ENCODE measurements at regions not wholly inside any gene's neighbourhood (a gene's known extent, or its start where the extent isn't known, plus 50 kb on each side); places are given as distances from the start of the nearest gene placed in this dataset.

DNA sequence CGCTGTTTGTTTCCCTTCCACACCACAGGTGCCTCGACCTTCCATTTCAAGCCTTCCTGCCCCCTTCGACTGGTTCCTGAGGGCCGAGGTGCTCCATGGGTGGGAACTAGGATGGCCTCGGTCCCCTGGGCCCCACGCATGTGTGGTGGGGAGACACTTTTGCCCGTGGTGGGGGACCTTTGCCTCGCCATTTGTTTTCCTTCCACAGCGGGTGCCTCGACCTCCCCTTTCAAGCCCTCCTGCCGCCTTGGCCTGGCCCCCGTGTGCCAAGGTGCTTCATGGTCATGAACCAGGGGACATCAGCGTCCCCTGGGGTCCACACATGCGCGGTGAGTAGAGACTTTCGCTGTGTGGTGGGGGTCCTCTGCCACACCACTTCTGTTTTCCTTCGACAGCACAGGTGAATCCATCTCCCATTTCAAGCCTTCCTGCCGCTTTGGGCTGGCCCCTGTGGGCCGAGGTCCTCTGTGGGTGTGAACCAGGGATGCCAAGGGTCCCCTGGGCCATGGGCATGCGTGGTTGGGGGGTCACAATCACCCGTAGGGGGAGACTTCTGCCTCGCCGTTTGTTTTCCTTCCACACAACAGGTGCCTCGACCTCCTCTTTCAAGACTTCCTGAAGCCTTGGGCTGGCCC lies 364.4 kb downstream of the ALG10 start:
- DNase-seq = no peak

DNA sequence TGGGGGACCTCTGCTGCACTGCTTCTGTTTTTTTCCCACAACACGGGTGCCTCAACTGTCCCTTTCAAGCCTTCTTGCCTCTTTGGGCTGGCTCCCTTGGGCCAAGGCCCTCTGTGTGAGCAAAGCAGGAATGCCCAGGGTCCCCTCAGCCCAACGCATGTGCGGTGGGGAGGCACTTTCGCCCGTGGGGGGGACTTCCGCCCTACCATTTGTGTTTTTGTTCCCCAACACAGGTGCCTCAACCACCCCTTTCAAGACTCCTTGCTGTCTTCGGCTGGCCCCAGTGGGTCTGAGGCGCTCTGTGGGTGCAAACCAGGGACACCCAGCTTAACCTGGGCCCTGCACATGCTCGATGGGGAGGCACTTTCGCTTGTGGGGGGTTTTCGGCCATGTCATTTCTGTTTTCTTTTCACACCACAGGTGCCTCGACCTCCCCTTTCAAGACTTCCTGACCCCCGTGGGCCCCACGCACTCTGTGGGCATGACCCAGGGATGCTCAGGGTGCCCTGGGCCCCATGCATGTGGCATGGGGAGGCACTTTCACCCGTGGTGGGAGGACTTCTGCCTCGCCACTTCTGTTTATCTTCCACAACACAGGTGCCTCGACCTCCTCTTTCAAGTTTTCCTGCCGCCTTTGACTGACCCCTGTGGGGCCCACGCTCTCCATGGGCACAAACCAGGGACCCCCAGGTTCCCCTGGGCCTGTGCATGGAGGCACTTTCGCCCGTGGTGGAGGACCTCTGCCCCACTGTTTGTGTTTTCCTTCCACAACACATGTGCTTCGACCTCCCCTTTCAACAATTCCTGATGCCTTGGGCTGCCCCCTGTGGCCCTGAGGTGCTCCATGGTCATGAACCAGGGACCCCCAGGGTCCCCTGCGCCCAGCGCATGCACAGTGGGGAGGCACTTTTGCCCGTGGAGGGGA lies 365.7 kb downstream of the ALG10 start:
- DNase-seq = no peak

DNA sequence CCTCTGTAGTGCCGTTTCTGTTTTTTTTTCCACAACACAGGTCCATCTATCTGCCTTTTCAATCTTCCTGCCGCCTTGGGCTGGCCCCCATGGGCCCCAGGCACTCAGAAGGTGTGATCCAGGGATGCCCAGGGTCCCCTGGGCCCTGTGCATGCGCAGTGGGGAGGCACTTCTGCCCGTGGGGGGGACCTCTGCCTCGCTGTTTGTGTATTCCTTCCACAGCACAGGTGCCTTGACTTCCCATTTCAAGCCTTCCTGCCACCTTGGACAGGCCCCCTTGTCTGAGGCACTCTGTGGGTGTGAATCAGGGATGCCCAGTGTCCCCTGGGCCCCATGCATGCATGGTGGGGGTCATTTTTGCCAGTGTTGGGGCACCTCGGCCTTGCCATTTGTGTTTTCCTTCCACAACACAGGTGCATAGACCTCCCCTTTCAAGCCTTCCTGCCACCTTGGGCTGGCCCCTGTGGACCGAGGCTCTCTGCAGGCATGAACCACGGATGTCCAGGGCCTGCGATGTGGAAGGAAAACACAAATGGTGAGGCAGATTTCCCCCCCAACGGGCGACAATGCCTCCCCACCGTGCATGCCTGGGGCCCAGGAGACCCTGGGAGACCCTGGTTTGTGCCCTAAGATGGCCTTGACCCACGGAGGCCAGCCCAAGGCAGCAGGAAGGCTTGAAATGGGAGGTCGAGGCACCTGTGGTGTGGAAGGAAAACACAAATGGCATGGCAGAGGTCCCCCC lies 366.5 kb downstream of the ALG10 start:
- DNase-seq = no peak

DNA sequence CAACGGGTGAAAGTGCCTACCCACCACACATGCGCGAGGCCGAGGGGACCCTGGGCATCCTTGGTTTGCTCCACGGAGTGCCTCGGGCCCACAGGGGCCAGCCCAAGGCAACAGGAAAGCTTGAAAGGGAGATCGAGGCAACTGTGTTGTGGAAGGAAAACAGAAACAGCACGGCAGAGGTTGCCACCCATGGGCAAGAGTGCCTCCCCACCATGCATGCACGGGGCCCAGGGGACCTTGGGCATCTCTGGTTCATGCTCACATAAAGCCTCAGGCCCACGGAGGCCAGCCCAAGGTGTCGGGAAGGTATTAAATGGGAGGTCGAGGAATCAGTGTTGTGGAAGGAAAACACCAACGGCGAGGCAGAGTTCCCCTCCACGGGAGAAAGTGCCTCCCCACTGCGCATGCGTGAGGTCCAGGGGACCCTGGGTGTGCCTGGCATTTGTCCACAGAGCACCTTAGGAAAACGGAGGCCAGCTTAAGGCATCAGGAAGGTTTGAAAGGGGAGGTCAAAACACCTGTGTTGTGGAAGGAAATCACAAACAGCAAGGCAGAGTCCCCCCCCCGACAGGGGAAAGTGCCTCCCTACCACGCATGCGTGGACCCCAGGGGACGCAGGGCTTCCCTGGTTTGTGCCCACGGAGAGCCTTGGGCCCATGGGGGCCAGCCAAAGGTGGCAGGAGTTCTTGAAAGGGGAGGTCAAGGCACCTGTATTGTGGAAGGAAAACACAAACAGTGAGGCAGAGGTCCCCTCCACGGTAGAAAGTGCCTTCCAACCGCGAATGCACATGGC lies 367.3 kb downstream of the ALG10 start:
- no peak for DNase-seq

DNA sequence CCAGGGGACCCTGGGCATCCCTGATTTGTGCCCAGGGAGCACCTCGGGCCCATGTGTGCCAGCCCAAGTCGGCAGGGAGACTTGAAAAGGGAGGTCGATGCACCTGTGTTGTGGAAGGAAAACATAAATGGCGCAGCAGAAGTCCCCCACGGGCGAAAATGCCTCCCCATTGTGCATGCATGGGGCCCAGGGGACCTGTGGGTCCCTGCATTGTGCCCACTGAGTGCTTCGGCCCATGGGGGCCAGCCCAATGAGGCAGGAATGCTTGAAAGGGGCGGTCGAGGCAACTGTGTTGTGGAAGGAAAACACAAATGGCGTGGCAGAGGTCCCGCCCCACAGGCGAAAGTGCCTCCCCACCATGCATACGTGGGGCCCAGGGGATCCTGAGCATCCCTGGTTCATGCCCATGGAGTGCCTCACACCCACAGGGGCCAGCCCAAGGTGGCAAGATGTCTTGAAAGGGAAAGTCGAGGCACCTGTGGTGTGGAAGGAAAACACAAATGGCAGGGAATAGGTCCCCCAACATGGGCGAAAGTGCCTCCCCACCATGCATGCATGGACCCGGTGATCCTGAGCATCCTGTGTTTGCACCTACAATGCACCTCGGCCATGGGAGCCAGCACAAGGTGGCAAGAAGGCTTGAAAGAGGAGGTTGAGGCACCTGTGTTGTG lies 368.0 kb downstream of the ALG10 start:
- DNase-seq = no peak

DNA sequence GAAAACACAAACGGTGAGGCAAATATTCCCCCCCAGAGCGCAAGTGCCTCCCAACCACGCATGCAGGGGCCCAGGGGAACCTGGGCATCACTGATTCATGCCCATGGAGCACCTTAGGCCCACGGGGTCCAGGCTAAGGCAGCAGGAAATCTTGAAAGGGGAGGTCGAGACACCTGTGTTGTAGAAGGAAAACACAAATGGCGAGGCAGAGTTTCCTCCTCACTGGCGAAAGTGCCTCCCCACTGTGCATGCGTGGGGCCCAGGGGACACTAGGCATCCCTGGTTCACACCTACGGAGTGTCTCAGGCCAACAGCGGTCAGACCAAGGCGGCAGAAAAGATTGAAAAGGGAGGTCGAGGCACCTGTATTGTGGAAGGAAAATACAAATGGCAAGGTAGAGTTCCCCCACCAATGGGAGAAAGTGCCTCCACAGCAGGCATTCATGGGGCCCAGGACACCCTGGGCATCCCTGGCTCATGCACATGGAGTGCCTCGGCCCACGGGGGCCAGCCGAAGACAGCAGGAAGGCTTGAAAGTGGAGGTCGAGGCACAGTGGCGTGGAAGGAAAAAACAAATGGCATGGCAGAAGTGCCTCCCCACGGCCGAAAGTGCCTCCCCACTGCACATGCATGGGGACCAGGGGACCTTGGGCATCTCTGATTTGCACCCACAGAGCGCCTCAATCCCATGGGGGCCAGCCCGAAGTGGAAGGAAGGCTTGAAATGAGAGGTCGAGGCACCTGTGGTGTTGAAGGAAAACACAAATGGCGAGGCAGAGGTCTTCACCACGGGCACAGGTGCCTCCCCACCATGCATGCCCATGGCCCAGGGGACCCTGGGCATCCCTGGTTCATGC lies 368.8 kb downstream of the ALG10 start:
- DNase-seq = no peak

DNA sequence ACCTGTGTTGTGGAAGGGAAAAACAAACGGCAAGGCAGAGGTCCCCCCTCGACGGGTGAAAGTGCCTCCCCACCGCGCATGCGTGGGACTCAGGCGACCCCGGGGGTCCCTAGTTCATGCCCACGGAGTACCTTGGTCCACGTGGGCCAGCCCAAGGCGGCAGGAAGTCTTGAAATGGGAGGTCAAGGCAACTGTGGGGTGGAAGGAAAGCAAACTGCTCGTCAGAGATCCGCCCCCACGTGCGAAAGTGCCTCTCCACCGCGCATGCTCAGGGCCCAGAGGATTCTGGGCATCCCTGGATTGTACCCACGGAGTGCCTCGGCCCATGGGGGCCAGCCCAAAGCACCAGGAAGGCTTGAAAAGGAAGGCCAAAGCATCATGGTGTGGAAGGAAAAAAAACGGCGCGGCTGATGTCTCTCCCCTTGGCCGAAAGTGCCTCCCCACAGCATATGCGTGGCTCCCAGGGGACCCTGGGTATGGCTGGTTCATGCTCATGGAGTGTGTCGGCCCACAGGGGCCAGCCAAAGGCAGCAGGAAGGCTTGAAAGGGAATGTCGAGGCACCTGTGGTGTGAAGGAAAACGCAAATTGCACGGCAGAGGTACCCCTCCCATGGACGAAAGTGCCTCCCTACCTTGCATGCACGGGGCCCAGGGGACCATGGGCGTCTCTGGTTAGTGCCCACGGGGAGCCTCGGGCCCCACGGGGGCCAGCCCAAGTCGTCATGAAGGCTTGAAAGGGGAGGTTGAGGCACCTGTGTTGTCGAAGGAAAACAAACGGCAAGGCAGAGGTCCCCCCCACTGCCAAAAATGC lies 369.7 kb downstream of the ALG10 start:
- DNase-seq = no peak

DNA sequence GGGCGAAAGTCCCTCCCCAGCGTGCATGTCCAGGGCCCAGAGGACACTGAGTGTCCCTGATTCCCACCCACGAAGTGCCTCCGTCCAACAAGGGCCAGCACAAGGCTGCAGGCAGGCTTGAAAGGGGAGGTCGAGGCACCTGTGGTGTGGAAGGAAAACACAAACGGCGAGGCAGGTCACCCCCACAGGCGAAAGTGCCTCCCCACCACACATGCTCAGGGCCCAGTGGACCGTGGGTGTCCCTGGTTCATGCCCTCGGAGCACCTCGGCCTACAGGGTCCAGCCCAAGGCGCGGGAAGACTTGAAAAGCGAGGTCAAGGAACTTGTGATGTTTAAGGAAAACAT lies 370.4 kb downstream of the ALG10 start:
- DNase-seq = no peak

DNA sequence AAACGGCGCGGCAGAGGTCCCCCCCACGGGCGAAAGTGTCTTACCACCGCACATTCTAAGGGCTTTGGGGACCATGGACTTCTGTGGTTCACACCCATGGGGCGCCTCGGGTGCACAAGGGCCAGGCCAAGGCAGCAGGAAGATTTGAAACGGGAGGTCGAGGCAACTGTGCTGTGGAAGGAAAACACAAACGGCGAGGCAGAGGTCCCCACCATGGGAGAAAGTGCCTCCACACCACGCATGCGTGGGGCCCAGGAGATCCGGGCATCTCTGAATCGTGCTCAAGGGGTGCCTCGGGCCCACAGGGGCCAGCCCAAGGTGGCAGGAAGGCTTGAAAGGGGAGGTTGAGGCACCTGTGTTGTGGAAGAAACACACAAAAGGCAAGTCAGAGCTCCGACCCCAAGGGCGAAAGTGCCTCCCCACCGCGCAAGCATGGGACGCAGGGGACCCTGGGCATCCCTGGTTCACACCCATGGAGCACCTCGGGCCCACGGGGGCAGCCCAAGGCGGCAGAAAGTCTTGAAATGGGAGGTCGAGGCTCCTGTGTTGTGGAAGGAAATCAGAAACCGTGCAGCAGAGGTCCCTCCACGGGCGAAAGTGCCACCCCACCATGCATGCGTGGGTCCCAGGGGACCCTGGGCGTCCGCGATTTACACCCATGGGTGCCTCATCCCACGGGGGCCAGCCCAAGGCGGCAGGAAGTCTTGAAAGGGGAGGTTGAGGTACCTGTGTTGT lies 371.0 kb downstream of the ALG10 start:
- no peak for DNase-seq

DNA sequence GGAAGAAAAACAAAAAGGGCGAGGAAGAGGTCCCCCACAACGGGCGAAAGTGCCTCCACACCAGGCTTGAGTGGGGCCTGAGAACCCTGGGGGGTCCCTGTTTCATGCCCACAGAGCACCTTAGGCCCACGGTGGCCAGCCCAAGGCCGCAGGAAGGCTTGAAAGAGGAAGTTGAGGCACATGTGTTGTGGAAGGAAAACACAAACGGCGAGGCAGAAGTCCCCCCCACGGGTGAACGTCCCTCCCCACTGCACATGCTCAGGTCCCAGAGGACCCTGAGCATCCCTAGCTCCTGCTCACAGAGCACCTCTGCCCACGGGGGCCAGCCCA lies 371.5 kb downstream of the ALG10 start:
- DNase-seq = no peak

DNA sequence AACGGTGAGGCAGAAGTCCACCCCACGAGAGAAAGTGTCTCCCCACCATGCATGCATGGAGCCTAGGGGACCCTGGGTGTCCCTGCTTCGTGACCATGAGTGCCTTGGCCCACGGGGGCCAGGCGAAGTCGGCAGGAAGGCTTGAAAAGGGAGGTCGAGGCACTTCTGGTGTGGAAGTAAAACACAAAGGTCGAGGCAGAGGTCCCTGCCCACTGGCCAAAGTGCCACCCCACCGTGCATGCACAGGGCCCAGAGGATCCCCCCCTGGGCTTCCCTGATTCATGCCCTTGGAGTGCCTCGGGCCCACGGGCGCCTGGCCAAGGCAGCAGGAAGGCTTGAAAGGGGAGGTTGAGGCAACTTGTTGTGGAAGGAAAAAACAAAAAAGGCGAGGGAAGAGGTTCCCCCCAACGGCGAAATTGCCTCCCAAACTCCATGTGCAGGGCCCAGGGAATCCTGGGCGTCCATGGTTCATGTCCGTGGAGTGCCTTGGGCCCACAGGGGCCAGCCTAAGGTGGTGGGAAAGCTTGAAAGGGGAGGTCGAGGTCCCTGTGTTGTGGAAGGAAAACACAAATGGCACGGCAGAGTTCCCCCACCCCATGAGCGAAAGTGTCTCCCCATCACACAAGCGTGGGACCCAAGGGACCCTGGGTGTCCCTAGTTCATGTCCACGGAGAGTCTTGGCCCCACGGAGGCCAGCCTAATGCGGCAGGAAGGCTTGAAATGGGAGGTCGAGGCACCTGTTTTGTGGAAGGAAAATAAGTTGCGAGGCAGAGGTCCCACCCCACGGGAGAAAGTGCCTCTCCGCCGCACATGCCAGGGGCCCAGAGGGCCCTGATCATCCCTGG lies 372.1 kb downstream of the ALG10 start:
- DNase-seq = no peak

DNA sequence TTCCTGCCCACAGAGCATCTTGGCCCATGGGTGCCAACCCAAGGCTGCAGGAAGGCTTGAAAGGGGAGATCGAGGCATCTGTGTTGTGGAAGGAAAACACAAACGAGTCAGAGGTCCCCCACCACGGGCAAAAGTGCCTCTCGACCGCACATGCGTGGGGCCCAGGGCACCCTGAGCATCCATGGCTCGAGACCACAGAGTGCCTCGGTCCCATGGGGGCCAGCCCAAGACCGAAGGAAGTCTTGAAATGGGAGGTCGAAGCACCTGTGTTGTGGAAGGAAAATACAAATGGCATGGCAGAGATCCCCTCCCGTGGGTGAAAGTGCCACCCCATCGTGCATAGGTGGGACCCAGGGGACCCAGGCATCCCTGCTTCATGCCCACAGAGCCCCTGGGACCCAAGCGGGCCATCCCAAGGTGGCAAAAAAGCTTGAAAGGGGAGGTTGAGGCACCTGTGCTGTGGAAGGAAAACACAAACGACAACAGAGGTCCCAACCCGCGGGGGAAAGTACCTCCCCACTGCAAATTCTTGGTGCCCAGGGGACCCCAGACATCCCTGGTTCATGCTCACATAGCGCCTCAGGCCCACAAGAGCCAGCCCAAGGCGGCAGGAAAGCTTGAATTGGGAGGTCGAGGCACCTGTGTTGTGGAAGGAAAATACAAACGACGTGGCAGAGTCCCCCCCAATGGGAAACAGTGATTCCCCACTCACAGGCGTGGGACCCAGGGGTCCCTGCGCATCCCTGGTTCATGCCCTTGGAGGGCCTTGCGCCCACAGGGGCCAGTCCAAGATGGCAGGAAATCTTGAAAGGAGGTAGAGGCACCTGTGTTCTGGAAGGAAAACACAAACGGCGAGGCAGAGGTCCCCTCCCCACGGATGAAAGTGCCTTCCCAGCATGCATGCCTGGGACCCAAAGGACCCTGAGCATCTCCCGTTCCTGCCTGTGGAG lies 373.0 kb downstream of the ALG10 start:
- no peak for DNase-seq

DNA sequence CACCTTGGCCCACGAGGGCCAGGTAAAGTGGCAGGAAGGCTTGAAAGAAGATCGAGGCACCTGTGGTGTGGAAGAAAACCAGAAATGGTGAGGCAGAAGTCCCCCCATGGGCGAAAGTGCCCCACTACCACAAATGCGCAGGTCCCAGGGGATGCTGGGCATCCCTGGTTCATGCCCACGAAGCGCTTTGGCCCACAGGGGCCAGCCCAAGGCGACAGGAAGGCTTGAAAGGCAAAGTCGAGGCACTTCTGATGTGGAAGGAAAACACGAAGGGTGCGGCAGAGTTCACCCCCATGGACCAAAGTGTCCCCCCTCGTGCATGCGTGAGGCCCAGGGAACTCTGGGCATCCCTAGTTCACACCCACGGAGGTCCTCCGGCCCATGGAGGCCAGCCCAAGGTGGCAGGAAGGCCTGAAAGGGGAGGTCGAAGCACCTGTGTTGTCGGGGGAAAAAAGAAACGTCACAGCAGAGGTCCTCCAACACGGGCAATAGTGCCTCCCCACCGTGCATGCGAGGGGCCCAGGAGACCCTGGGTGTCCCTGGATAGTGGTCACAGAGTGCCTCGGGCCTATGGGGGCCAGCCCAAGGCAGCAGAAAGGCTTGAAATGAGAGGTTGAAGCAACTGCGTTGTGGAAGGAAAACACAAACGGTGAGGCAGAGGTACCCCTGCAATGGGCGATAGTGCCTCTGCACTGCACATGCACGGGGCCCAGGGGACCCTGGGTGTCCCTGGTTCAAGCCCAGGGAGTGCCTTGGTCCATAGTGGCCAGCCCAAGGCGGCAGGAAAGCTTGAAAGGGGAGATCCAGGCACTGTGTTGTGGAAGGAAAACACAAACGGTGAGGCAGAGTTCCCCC lies 373.9 kb downstream of the ALG10 start:
- DNase-seq = no peak

DNA sequence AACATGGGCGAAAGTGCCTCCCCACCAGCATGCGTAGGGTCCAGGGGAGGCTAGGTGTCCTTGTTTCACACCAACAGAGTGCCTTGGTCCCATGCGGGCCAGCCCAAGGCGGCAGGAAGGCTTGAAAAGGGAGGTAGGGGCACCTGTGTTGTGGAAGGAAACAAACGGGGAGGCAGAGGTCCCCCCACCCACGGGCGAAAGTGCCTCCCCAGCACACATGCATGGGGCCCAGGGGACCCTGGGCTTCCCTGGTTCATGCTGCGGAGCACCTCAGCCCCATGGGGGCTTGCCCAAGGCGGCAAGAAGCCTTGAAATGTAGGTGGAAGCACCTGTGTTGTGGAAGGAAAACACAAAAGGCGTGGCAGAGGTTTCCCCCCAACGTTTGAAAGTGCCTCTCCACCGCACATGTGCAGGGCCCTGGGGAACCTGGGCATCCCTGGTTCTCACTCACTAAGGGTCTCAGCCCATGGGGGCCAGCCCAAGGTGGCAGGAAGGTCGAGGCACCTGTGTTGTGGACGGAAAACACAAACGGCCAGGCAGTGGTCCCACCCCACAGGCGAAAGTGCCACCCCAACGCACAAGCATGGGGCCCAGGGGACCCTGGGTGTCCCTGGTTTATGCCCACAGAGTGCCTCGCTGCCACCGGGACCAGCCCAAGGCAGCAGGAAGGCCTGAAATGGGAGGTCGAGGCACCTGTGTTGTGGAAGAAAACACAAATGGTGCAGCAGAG lies 374.7 kb downstream of the ALG10 start:
- DNase-seq = no peak

DNA sequence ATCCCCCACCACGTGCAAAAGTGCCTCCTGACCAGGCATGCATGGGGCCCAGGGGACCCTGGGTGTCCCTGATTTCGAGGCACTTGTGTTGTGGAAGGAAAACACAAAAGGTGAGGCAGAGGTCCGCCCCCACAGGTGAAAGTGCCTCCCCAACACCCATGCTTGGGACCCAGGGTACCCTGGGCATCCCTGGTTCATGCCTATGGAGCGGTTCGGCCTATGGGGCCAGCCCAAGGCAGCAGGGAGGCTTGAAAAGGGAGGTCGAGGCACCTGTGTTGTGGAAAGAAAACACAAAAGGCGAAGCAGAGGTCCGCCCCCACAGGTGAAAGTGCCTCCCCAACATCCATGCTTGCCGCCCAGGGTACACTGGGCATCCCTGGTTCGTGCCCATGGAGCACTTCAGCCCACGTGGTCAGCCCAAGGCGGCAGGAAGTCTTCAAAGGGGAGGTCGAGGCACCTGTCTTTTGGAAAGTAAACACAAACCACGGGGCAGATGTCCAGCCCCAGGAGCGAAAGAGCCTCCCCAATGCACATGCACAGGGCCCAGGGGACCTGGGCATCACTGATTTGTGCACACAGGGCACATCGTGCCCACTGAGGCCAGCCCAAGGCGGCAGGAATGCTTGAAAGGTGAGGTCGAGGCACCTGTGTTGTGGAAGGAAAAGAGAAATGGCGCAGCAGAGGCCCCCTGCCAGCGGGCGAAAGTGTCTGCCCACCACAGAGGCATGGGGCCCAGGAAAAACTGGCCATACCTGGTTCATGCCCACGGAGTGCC lies 375.5 kb downstream of the ALG10 start:
- DNase-seq = no peak
